Tongue (tissue), 1 donor: ENCODE measurements at regions not wholly inside any gene's neighbourhood (a gene's known extent, or its start where the extent isn't known, plus 50 kb on each side); places are given as distances from the start of the nearest gene placed in this dataset.

Experiments used
- DNase-seq: peaks from one replicate; pipeline ENCODE4 v3.0.0-alpha.2; 2015

DNA sequence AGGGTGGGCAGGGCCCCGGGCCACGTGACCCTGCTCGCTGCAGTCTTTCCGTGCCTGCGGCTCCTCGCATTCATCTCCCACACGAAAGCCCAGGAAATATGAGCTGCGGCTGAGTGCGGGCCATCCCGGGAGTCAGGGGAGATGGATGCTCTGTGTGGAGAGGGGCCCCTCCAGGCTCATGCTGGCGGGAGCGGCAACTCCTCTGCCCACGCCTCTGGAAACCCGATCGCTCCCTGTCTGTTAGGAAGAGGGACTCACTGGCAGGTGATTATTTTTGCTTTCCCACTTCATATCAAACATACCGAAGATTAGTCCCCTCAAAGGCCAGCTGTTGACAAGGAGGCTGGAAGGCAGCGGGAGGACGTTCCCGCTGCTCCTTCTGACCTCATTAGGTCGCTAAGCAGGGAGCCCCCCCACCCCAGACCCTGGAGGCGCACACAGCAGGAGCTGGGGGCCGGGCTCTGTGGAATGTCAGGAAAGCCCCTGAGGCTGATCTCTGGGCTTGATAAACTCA lies 228.5 kb downstream of the FOXL1 start:
- DNase-seq, result peak; percentile 54

DNA sequence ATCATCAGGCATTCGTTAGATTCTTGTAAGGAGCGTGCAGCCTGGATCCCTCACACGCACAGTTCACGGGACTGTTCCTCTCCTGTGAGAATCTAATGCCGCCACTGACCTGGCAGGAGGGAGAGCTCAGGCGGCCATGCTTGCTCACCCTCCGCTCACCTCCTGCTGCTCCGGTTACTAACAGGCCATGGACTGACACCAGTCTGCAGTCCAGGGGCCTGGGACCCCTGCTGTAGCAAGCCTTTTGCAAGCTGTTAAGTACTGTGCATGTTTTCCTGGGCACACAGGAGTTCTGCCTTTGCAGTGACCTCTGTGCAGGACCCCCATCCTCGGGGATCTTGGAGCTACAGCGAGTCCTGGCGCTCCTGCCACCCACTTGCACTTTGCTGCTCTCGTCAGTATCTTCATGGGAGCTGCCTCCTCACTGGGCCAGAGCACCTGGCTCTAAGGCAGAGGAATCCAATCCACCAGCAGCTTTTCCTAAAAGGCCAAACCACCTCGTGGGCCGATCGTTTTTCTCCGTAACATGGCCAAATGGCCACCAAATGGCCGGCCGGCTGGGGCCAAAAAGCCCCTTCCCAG lies 230.6 kb downstream of the FOXL1 start:
- DNase-seq, result no peak

DNA sequence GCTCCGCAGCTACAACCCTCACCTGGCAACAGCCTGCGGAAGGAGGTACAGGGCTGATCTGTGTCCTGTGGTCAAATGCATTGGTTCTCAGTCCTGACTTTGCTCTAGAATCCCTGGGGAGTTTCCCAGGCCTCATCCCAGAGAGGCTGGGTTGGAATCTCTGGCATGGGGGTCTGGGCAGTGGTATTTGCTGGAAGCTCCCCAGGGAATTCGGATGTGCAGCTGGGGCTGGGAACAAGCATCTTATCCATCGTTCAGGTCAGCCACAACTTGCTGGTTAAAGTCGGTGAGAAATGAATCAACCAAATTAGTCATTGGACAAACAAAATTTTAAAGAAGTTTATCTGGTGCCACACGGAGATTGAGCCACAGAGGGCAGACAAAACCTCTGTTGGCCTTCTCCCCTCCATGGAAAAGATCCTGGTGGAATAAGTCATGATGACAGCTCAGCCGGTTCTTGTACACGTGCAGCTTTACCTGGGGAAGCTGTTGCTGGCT lies 231.2 kb downstream of the FOXL1 start:
- DNase-seq, result no peak

DNA sequence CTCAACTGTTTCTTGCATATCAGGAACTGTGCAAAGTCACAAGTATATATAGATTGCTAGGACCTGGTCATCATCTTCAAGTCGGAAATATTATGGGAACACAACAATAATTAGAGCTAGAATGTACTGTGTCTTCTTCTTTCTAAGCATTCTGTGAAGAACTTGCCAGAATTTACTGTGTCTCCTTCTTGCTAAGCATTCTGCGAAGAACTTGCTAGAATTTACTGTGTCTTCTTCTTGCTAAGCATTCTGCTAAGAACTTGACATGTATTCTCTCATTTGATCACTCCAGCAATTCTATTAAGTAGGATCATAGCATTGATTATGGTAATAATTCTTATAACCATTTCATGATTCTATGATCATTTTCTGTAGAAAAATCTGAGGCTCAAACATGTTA lies 231.7 kb downstream of the FOXL1 start:
- no peak for DNase-seq

DNA sequence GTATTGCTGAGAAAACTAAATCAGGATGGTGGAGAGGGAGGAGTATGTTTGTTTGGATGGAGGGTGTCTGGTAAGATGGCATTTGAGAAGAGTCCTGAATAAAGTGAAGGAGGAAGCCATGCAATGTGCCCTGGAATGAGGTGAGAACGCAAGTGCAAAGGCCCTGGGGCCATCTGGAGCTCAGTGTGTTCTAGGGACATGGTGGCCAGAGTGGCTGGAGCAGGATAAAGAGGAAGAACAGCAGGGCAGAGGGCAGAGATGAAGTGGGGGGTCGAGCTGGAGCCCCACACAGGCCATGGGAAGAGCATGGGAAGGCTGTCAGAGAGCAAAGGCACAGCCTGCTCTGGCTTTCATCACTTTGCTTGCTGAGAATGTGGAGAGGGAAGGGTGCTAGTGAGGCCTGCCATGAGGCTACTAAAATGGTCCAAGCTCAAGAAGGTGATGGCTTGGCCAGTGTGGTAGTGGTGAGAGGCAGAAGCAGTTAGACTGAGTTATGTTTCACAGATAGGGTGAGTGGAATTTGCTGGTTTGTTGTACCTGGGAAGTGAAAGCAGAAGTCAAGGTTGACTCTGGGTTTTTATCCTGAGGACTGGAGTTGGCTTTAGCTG lies 234.1 kb downstream of the FOXL1 start:
- DNase-seq, result no peak

DNA sequence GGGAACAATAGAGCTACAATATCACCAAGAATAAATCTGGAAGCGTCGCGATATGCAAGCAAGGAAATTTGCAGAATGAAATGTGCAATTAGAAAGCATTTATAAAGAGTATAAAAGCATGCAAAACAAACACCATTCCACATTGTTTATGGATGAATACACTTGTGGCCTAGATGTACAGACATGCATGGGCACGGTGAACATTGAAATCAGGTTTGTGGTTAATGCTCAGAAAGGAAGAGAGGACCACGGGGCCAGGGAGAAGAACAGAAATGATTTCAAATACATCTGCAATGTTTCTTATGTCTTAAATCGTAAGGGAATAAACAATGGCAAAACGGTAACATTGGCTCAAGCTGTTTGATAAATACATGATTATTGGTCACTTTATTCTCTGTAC lies 235.9 kb downstream of the FOXL1 start:
- DNase-seq, result no peak

DNA sequence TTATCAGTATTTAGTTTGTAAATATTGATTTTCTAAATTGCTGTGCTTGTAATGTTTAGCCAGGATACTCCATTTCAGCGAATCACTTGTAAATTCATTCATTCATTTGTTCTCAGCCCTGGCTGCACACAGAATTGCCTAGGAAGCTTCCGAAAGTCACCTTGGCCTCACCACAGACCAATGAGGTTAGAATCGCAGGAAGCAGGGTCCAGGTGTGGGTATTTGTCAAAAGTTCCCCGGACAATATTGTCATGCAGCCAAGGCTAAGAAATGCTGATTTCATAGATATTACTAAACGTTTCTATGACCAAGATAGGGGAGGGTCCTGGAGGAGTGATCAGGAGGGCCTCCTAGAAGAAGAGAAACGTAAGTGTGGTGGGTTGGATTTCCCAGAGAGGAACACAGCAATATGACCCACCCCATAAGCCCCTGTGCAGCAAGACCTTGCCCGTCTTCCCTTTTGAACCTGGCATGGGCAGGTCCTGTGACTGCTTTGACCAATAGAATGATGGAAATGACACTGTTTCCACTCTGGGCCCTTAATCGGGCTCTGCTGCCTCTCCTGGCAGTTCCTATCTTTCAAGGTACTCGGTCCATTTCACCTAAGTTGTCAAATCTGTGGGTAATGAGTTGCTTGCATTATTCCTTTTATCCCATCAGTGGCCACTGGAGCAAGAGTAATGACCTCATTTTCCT lies 238.7 kb downstream of the FOXL1 start:
- DNase-seq, result no peak

DNA sequence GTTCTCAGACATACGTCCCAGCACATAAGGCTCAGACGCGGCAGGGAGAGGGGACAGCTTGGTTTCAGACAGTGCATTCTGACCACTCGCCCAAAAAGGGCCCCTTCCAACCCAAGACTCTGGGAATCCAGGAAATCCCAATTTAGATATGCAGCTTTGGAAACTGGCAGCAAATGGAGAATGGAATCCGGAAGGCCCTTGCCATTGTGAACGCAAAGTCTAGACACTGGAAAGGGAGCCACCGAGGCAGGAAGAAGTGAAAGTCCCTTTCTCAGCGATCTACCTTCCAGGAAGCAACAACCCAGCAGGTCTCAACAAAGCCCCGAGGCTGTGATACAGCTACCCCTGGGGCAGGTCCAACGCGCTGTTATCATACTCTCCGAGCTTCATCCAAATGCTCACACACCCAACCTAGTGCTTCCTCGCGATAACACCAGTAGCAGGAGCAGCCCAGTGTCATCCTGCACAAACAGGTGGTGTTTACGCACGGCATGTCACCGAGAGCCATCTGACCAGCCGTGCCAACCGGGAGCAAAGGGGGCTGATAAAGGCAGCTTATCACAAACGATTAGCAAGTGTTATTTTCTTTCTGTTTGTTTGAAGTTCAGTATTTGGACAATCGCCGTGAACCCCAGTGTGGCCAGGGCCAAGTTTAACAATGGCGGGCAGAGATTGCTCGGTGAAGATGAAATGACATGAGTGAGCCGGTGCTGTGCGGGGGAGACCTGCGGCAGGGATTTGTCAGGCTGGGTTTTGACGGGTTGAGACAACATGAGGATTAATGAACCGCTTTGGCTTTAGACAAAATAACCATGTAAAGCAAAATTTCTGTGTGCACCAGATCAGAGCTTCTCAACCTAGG lies 240.6 kb downstream of the FOXL1 start:
- DNase-seq, result peak; percentile 76

DNA sequence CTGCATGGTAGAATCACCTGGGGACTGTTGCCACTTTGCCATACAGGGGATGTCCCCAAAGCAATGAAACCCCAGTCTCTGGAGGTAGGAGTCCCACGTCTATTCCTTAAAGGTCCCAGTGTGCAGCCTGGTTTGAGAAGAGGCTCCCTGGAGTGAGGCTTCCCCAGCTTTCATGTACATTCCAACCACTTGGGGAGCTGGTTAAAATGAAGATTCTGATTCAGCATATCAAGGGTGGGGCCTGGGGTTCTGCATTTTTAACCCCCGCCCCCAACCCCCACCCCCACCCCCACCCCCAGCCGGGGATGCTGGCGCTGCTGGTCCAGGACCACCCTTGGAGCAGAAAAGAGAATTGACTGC lies 241.2 kb downstream of the FOXL1 start:
- peak; percentile 24 for DNase-seq

DNA sequence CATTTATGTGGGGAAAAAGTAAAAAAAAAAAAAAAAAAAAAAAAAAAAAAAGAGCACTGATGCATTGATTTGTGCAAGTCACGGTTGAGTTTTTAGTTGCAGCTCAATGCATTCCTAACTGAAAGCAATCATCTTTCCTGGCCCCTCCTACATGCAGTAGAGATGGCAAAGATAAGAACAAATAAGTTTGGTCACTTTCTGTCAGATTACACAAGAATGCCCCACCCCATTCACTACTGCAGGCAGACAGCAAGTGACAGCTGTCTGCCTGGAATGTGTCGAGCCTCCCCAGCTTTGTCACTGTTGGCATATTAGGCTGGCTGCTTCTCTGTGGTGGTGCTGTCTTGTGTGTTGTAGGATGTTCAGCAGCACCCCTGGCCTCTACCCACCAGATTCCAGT lies 243.5 kb downstream of the FOXL1 start:
- DNase-seq, result peak; percentile 42

DNA sequence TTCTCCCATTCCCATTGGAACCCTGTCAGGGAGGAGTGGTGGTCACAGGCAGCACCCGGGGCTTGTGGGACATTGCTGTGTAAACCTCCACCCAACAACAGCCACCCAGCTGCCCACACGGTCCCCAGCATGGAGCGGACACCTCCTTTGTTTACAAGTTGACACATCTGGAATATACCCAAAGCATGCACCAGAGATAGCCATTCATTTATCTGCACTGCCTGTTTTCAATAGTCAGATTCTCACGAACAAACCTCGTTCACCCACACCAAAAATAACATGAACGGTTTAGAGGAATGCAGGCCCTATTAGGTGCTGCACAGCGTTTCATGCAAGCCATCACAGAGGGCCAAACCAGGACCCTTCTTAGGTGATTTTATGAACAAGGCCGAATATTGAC lies 244.8 kb downstream of the FOXL1 start:
- DNase-seq, result no peak

DNA sequence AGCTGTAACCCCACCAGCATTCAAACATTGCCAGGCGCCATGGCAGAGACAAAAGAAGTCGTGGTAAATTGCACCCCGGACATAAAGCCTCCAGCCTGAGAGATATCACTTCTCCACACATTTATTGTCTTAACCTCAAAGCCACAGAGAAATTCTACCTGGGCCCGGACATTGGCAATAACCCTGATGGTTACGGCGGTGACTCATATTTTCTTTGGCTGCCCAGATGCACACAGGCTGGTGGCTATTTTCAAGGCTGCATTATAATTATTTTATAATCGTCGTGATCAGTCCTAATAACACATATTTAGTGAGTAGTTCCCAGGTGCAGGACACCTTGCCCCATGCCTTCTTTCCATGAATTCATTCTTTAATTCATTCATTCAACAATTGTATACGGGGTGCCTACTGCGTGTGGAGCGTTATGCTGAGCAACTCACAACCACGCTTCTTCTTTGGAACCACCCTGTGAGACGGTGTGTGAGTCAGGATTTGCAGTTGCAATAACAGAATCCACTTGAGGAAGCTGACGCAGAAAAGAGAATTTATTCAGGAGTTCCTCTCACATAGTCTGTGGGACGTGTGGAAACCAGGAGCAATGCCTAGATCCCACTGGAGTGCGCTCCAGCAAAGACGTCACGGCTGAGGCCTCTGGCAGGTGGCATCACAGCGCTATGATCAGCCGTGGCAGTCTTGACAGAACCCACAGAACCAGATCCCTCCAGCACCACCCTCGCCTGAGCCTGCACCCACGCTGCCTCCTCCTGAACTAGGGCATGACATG lies 245.7 kb downstream of the FOXL1 start:
- no peak for DNase-seq

DNA sequence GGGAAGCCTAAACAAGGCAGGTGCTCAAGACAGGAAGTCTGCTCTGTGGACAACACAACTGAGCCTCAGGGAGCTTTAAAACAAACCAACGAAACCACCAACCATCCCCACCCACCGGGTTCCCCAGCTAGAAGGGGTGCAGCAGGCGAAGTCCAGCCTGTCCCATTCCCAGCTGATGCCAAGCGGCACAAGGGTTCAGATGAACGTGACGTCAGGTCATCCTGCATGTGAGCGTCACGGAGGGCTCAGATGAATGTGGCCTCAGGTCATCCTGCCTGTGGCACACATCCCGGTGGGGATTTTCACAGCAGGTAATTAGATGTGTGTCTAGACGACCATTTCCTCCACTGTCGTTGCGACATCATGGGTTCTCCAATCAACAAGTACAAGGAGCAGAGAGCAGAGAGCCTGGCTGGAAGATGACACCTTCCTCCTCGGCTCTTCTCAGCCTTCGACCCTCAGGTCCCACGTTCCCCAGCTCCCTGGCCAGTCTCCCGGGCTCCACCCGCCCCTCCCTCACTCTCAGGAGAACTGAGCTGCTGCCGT lies 246.5 kb downstream of the FOXL1 start:
- DNase-seq, result no peak

DNA sequence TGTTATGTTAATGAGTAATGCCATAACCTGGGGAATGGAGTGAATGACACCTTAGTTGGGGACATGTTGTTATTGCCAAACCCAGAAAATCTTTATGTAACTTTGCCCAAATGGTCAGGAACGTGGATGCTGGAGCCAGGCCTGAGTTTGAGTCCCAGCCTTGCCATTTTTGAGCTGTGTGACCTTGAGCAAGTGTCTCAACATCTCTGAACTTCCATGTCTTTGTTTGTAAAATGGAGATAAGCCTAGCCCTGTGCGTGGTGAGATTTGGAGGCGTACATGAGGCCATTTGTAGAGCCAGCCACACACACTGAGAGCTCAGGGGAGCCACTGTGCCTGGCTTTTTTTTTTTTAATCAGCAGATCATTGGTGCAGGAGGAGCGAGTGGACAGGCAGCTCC lies 247.3 kb downstream of the FOXL1 start:
- DNase-seq, result no peak

DNA sequence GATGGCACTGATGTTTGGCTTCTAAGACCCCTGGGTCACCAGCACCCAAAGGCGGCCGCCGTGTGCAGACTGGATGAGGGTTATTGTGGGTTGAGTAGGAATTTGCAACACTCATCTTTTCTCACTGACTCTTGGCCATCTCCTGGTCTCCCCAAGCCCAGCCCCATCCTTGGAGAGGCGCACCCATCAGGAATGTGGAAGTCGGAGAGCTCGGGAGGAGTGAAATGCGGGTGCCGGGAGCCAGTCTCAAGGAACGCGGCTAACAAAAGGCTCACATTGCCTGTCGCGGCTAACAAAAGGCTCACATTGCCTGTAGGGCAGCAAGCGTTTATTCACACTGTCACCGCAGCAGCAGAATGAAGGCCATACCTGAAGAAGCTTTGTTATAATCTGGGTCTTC lies 248.6 kb downstream of the FOXL1 start:
- no peak for DNase-seq

DNA sequence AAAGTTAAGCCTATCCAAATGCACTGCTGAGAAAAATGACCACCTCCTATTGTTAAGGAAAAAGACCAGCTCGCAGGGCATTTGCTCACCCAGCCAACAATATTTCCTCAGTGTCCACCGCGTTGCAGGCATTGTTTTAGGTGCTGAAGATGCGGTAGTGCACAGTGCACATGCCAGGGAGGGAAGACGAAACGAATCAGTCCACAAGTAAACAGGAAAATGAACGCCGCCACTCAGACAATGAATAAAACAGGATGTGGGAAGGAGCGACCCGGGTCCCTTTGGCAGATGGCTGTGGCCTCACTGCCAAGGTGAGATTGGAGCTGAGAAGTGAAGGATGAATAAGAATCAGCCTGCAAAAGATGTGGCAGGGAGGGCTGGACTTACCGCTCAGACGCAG lies 249.2 kb downstream of the FOXL1 start:
- no peak for DNase-seq

DNA sequence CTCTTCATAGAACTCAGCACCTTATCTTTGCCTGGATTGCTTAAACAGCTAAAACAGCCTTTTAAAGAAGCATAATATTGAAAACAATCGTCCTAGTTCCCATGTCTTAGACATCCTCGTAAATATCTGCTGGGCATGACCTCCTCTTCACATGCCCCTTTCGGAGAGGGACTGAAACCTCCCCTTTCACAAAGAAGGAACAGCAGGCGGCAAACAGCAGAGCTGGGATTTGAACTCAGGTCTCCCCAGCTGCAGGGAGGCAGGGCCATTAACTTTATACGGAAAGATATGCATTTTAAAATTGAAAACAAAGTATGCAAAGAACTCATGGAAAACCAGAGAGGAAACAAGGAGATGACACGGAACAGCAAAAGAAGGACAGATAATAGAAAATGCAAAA lies 249.9 kb downstream of the FOXL1 start:
- DNase-seq, result no peak

DNA sequence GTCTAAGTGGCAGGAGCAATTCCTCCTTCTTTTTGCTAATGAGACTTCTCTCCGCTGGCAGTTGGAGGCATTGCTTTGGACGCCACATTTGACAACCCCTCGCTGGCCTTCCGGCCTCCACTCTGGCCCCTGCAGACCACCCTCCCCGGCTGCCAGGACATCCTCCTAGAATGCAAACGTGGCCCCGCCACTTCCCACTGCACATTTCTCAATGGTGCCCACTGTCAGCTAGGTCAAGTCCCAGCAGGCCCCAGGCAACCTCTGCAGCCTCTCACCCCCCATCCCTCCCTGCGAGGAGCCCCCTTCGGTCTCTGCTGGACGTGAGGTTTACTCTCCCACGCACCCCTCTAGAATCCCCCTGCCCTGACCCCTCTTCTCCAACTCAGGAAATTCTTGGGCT lies 250.3 kb downstream of the FOXL1 start:
- no peak for DNase-seq

DNA sequence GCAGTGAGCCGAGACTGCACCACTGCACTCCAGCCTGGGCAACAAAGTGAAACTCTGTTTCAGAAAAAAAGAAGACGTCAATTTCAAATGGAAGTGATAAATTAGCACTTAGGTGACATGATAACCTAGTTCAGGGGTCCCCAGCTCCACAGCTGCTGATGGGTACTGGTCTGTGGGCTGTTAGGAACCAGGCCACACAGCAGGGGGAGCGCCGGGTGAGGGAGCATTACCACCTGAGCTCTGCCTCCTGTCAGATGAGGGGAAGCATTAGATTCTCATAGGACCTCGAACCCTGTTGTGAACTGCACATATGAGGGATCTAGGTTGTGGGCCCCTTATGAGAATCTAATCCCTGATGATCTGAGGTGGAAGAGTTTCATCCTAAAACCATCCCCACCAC lies 253.0 kb downstream of the FOXL1 start:
- DNase-seq, result no peak

DNA sequence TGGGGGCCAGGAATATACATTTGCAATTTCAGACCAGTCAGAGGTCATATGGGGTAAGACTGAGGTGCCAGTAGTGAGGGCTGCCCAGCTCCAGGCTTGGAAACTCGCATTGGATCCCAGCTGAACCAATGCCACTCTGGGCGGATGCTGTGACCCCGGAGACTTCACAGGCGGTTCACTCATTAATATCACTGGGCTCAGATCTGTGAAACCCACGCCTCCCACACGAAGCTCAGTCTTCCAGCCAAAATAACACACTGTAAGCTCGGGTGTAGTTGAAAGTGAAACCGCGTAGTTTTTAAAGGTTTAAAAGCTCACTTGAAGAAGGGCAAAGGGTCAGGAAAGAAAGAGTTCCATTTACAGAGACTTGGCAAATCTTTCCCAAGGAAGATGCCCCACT lies 254.8 kb downstream of the FOXL1 start:
- no peak for DNase-seq

DNA sequence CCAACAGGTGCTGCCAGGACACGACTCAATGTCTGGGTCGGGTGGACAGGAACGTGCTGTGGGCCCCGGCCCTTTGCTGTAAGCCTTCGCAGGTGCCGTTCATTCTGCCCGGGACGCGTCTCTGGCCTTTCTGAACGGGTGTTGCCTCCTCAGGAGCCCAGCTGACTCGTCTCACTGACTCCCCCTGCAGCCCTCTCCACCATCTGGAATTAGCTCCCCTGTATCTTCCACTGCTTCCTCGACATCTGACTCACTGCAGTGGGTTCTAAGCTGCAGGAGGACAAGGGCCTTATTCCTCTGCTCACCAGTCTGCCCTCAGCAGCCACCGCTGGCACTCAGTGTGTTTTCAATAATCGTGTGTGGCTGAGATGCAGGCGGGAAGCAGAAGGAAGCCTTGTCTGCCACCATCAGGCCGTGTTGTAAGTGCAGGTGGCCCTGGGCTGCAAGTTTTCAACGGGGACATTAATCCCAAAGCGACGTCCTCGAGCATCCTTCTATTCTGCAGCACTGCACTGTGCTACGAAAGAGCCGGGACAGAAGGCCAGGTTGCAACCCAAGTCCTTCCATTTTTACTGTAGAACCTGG lies 256.2 kb downstream of the FOXL1 start:
- no peak for DNase-seq
